ENCODE measurements at regions not wholly inside any gene's neighbourhood (a gene's known extent, or its start where the extent isn't known, plus 50 kb on each side); places are given as distances from the start of the nearest gene placed in this dataset.

DNA sequence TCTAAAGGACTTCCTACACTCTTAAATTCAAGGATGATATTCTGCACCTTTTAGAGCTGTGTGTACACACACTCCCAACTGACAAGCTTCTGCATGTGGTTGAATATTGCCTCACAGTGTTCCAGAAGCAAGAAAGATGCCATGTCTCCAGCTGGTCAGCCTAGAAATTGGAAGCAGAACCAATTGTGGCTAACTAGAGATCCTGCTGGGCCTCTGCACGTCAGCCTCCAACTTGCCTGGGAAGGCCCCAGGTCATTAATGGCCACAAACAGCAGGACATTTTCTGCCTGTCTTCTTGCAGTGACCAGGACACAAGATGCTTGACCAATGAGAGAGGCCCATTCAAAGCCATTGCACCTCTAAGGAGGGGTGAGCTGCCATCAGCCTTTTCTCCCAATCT lies 571.9 kb upstream of the BRINP1 start:
- TF ChIP-seq POLR2A (IDR thresholded peaks at IDR 0.05) (no peak), POLR2AphosphoS5 (IDR thresholded peaks at IDR 0.05) (no peak)
- TF ChIP-seq, protein P1, sequence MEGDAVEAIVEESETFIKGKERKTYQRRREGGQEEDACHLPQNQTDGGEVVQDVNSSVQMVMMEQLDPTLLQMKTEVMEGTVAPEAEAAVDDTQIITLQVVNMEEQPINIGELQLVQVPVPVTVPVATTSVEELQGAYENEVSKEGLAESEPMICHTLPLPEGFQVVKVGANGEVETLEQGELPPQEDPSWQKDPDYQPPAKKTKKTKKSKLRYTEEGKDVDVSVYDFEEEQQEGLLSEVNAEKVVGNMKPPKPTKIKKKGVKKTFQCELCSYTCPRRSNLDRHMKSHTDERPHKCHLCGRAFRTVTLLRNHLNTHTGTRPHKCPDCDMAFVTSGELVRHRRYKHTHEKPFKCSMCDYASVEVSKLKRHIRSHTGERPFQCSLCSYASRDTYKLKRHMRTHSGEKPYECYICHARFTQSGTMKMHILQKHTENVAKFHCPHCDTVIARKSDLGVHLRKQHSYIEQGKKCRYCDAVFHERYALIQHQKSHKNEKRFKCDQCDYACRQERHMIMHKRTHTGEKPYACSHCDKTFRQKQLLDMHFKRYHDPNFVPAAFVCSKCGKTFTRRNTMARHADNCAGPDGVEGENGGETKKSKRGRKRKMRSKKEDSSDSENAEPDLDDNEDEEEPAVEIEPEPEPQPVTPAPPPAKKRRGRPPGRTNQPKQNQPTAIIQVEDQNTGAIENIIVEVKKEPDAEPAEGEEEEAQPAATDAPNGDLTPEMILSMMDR (IDR thresholded peaks at IDR 0.05) = no peak
